ENCODE measurements at regions not wholly inside any gene's neighbourhood (a gene's known extent, or its start where the extent isn't known, plus 50 kb on each side); places are given as distances from the start of the nearest gene placed in this dataset.

- DNase-seq (ENCODE audit: low spot score) = no peak
These were observed 217.5 kb downstream of the GLI2 start for GRCh38 chr2:120953066-120953756.

GRCh38 chr2:120953843-120954584 is 218.3 kb downstream of the GLI2 start:
- DNase-seq (ENCODE audit: low spot score) = no peak

- no peak for DNase-seq (ENCODE audit: low spot score)
These were observed 219.3 kb downstream of the GLI2 start for GRCh38 chr2:120954939-120955338.

- no peak for DNase-seq (ENCODE audit: low spot score)
These were observed 219.8 kb downstream of the GLI2 start for GRCh38 chr2:120955427-120955826.

GRCh38 chr2:120956486-120957156 is 221.0 kb downstream of the GLI2 start:
- DNase-seq (ENCODE audit: low spot score) = no peak

GRCh38 chr2:120957905-120958304 is 222.2 kb downstream of the GLI2 start:
- no peak for DNase-seq (ENCODE audit: low spot score)

GRCh38 chr2:120958623-120959366 is 223.1 kb downstream of the GLI2 start:
- DNase-seq (ENCODE audit: low spot score) = peak; percentile 29

GRCh38 chr2:120959426-120959825 is 223.8 kb downstream of the GLI2 start:
- DNase-seq (ENCODE audit: low spot score) = no peak

- DNase-seq (ENCODE audit: low spot score) = no peak
These were observed 225.2 kb downstream of the GLI2 start for GRCh38 chr2:120960770-120961366.

- DNase-seq (ENCODE audit: low spot score) = no peak
These were observed 225.7 kb downstream of the GLI2 start for GRCh38 chr2:120961396-120961795.

- peak; percentile 46 for DNase-seq (ENCODE audit: low spot score)
These were observed 228.5 kb downstream of the GLI2 start for GRCh38 chr2:120963997-120964705.

GRCh38 chr2:120964819-120965218 is 229.2 kb downstream of the GLI2 start:
- DNase-seq (ENCODE audit: low spot score) = no peak

GRCh38 chr2:120966510-120967254 is 231.0 kb downstream of the GLI2 start:
- no peak for DNase-seq (ENCODE audit: low spot score)

- DNase-seq (ENCODE audit: low spot score) = no peak
These were observed 232.8 kb downstream of the GLI2 start for GRCh38 chr2:120968307-120969015.

GRCh38 chr2:120969613-120970355 is 234.1 kb downstream of the GLI2 start:
- DNase-seq (ENCODE audit: low spot score) = no peak

- no peak for DNase-seq (ENCODE audit: low spot score)
These were observed 236.2 kb downstream of the GLI2 start for GRCh38 chr2:120971866-120972265.

- no peak for DNase-seq (ENCODE audit: low spot score)
These were observed 236.6 kb downstream of the GLI2 start for GRCh38 chr2:120972286-120972685.

GRCh38 chr2:120973196-120973595 is 237.5 kb downstream of the GLI2 start:
- no peak for DNase-seq (ENCODE audit: low spot score)

- no peak for DNase-seq (ENCODE audit: low spot score)
These were observed 239.3 kb downstream of the GLI2 start for GRCh38 chr2:120974950-120975349.

All from GM03348 (cell line).